Neuronal stem cell (in vitro differentiated cells): ENCODE measurements at regions not wholly inside any gene's neighbourhood (a gene's known extent, or its start where the extent isn't known, plus 50 kb on each side); places are given as distances from the start of the nearest gene placed in this dataset.

Source experiments
- DNase-seq: peaks from one replicate; pipeline ENCODE4 v3.0.0-alpha.2; 2013; ENCODE audit warnings: low spot score
- H2AFZ ChIP-seq: one replicate; pipeline ENCODE4 v1.6.1; 2013; ENCODE audit warnings: mild to moderate bottlenecking, low read length, inconsistent platforms
- H2AK5ac ChIP-seq: 2 replicates; pipeline ENCODE4 v1.6.1; 2013; ENCODE audit warnings: low read depth, mild to moderate bottlenecking, inconsistent platforms, low read length, moderate library complexity, mixed read lengths
- H2BK120ac ChIP-seq: 2 replicates; pipeline ENCODE4 v1.6.1; 2013; ENCODE audit warnings: low read depth, mild to moderate bottlenecking, inconsistent platforms, low read length, moderate library complexity, mixed read lengths
- H2BK12ac ChIP-seq: one replicate; pipeline ENCODE4 v1.6.1; 2013; ENCODE audit warnings: low read length, inconsistent platforms
- H2BK15ac ChIP-seq: 2 replicates; pipeline ENCODE4 v1.6.1; 2013; ENCODE audit warnings: mild to moderate bottlenecking, low read length, inconsistent platforms, mixed read lengths
- H2BK5ac ChIP-seq: one replicate; pipeline ENCODE4 v1.6.1; 2013; ENCODE audit warnings: inconsistent platforms, mild to moderate bottlenecking, low read length, moderate library complexity
- H3K14ac ChIP-seq: one replicate; pipeline ENCODE4 v1.6.1; 2013; ENCODE audit warnings: low read length, inconsistent platforms
- H3K18ac ChIP-seq: 2 replicates; pipeline ENCODE4 v1.6.1; 2013; ENCODE audit warnings: low read length, inconsistent platforms
- H3K23ac ChIP-seq: 2 replicates; pipeline ENCODE4 v1.6.1; 2013; ENCODE audit warnings: low read depth, mild to moderate bottlenecking, mixed read lengths, low read length, inconsistent platforms; ENCODE audit not compliant: poor library complexity
- H3K27ac ChIP-seq: replicated peaks from 3 replicates; pipeline ENCODE4 v1.5.1; 2013; ENCODE audit warnings: low read length, inconsistent platforms
- H3K27me3 ChIP-seq, 3 experiments: 2 replicates each; pipeline ENCODE4 v1.6.1; 2013; ENCODE audit warnings: low read length in 3 of 3, mild to moderate bottlenecking in 2 of 3, inconsistent platforms in 1 of 3, low read depth in 1 of 3, mixed read lengths in 1 of 3, moderate library complexity in 1 of 3; ENCODE audit not compliant: control insufficient read depth in 3 of 3, insufficient read depth in 3 of 3
- H3K36me3 ChIP-seq, 2 donors: replicated peaks in 1 of 2; 2 replicates each; pipeline ENCODE4 v1.6.1; 2013; ENCODE audit warnings: low read length in 2 of 2; ENCODE audit not compliant: control insufficient read depth in 2 of 2, insufficient read depth in 2 of 2
- H3K4ac ChIP-seq: 2 replicates; pipeline ENCODE4 v1.6.1; 2013; ENCODE audit warnings: inconsistent platforms, mild to moderate bottlenecking, low read length, moderate library complexity
- H3K4me1 ChIP-seq, 2 donors: 1 replicate in 1 of 2; 2 replicates in 1 of 2; pipeline ENCODE4 v1.6.1; 2013; ENCODE audit warnings: low read length in 2 of 2, low read depth in 1 of 2; ENCODE audit not compliant: control insufficient read depth in 2 of 2, insufficient read depth in 1 of 2
- H3K4me2 ChIP-seq: one replicate; pipeline ENCODE4 v1.6.1; 2013; ENCODE audit warnings: mild to moderate bottlenecking, low read length, inconsistent platforms; ENCODE audit not compliant: insufficient read depth, poor library complexity, severe bottlenecking
- H3K4me3 ChIP-seq, 2 donors: 2 replicates each; pipeline ENCODE4 v1.5.1; 2013; ENCODE audit warnings: low read length in 2 of 2, mild to moderate bottlenecking in 2 of 2, inconsistent platforms in 1 of 2, moderate library complexity in 1 of 2
- H3K79me1 ChIP-seq: one replicate; pipeline ENCODE4 v1.6.1; 2013; ENCODE audit warnings: low read depth, mild to moderate bottlenecking, inconsistent platforms, low read length, moderate library complexity
- H3K9ac ChIP-seq: one replicate; pipeline ENCODE4 v1.6.1; 2013; ENCODE audit warnings: mild to moderate bottlenecking, low read depth, low read length, inconsistent platforms; ENCODE audit not compliant: poor library complexity
- H3K9me3 ChIP-seq, 2 donors: replicated peaks in 1 of 2; 2 replicates each; pipeline versions ENCODE3 to v1.6.1; 2013; ENCODE audit warnings: low read length in 2 of 2, mild to moderate bottlenecking in 2 of 2, inconsistent platforms in 1 of 2, low read depth in 1 of 2, mixed read lengths in 1 of 2, moderate library complexity in 1 of 2; ENCODE audit not compliant: control insufficient read depth in 2 of 2, insufficient read depth in 1 of 2
- H4K8ac ChIP-seq: one replicate; pipeline ENCODE4 v1.6.1; 2013; ENCODE audit warnings: low read depth, mild to moderate bottlenecking, inconsistent platforms, low read length, moderate library complexity
- H4K91ac ChIP-seq: one replicate; pipeline ENCODE4 v1.6.1; 2013; ENCODE audit warnings: low read length, low read depth, mild to moderate bottlenecking, inconsistent platforms; ENCODE audit not compliant: poor library complexity
- WGBS, 2 donors: extraction: QIAGEN DNeasy Blood & Tissue Kit; methylation state at CpG; one replicate each; pipeline ENCODE4 v1.1.7; 2013; ENCODE audit warnings: missing lambda C conversion rate in 2 of 2, mixed read lengths in 1 of 2; ENCODE audit not compliant: insufficient read length in 2 of 2, insufficient replicate concordance in 1 of 2; ENCODE audit errors: extremely low coverage in 2 of 2; 5-methylcytosine and 5-hydroxymethylcytosine counted together

DNA sequence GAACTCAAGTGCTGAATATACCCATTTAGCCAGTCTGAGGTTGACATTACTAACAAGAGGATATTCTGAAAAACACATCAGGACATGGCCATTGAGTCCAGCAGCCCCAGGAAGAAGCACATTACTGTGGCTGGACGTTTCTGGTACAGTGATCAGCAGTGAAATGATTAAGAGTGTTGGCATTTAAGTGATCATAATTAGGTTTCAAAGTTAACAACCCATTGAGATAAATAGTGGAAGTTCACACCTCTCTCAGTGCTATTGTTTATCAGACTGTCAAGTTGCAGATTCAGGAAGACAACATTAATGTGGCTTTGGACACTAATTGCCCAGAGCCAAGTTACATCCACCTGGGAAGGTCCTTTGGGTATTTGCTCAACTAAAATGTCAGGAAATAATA, 139.5 kb upstream of the GAREM1 start:
- Histone ChIP-seq H3K27ac (no peak overlapping the region), H3K4me2 (no peak overlapping the region), H2AFZ (no peak overlapping the region), H2BK5ac (no peak overlapping the region), H4K91ac (no peak overlapping the region), H2BK15ac (no peak overlapping the region), H2AK5ac (no peak overlapping the region), H3K4me1 (no peaks in the 10 kb centered on the region), H3K27me3 (no peaks in the 10 kb centered on the region), H3K9me3 (no peaks in the 10 kb centered on the region), H3K4ac (no peak overlapping the region), H3K79me1 (no peaks in the 10 kb centered on the region), H3K18ac (no peak overlapping the region), H3K36me3 (no peaks in the 10 kb centered on the region), H3K23ac (no peak overlapping the region), H3K14ac (no peak overlapping the region), H2BK12ac (no peak overlapping the region), H3K9ac (no peak overlapping the region), H2BK120ac (no peak overlapping the region), H4K8ac (no peak overlapping the region), H3K4me3 (no peak overlapping the region)
- no peak for DNase-seq
- WGBS, 2 donors, result no CpG with 5 or more reads among the region's 1 CpG

DNA sequence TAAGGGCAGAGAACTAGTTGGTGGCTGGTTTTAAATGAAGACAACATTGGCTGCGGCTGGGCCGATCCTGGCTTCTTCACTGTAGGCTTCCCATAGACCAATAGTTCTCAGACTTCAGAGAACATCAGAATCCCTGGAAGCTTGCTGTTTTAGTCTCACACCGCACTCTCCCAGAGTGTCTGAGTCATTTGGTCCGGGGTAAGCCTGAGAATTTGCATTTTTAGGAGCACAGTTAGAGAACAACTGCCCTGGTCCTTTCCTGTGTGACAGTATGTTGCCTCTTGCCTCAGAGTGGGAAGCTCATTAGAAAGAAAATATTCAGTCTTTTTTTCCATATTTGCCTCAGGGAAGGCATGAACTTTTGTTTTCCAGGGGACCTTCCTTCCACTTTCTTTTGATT, 137.1 kb upstream of the GAREM1 start:
- WGBS, 2 donors, result no CpG with 5 or more reads among the region's 4 CpGs
- H2BK12ac ChIP-seq, result no peak overlapping the region

DNA sequence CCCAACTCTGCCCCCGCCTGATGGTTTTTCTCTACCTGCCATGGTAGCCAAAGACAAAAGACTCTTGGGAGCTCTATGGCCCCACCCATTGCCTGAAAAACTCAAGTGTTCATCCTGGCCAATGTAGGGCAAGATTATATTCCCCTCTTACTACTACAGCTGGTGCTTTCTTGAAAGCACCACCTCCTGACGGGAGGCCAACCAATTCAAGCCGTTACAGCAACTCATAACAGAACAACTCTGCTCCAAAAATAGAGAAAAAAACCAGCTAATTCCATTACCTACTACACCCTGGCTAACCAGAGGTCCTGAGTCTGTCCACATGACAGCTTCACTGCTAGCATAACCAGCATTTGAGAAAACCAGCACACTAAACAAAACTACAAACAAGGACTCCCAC, 127.5 kb upstream of the GAREM1 start:
- Histone ChIP-seq H3K23ac (no peak overlapping the region), H2BK15ac (no peak overlapping the region), H4K91ac (no peak overlapping the region), H3K14ac (no peak overlapping the region), H2AK5ac (no peak overlapping the region), H3K18ac (no peak overlapping the region), H2BK120ac (no peak overlapping the region), H2AFZ (no peak overlapping the region), H3K9me3 (no peaks in the 10 kb centered on the region), H3K27ac (no peak overlapping the region), H3K9ac (no peak overlapping the region), H4K8ac (no peak overlapping the region), H2BK12ac (no peak overlapping the region), H3K4me1 (no peaks in the 10 kb centered on the region), H3K27me3 (no peaks in the 10 kb centered on the region), H3K4ac (no peak overlapping the region), H3K4me3 (no peak overlapping the region), H3K4me2 (no peak overlapping the region), H2BK5ac (no peak overlapping the region), H3K79me1 (no peaks in the 10 kb centered on the region), H3K36me3 (no peaks in the 10 kb centered on the region)
- no CpG with 5 or more reads among the region's 3 CpGs for WGBS, 2 donors
- DNase-seq, result no peak

More for the DNA sequence above, 137.1 kb upstream of the GAREM1 start:
- no peaks in the 10 kb centered on the region for H3K4me1 ChIP-seq
- H3K23ac ChIP-seq, result no peak overlapping the region
- H3K18ac ChIP-seq, result no peak overlapping the region
- no peaks in the 10 kb centered on the region for H3K79me1 ChIP-seq
- no peak overlapping the region for H3K4ac ChIP-seq
- no peaks in the 10 kb centered on the region for H3K27me3 ChIP-seq
- H3K4me3 ChIP-seq, result no peak overlapping the region
- H2BK120ac ChIP-seq, result no peak overlapping the region
- no peak overlapping the region for H2AK5ac ChIP-seq
- no peak overlapping the region for H2BK5ac ChIP-seq
- H2BK15ac ChIP-seq, result no peak overlapping the region
- no peak overlapping the region for H4K8ac ChIP-seq
- H3K27ac ChIP-seq, result no peak overlapping the region
- no peak overlapping the region for H3K9ac ChIP-seq
- H4K91ac ChIP-seq, result no peak overlapping the region
- no peak overlapping the region for H3K4me2 ChIP-seq
- no peak overlapping the region for H2AFZ ChIP-seq
- DNase-seq, result no peak
- no peaks in the 10 kb centered on the region for H3K9me3 ChIP-seq
- H3K36me3 ChIP-seq, result no peaks in the 10 kb centered on the region
- no peak overlapping the region for H3K14ac ChIP-seq

DNA sequence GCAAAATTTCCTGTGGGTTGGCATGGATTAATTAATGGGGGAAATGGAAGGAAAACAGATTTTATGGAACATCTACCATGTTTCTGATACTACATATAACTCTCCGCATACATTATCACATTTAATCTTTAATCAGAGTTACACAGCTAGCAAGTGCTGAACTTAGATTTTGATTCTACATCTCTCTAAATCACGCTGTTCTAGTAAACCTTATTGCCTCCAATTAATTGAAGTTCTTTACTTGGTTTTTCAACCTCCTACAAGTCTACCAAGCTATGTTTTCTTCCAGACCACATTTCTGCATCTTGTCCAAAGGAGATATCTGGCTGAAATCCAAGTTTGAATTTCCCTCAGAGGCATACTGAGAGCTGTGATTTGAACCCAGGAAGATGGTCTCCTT, 125.8 kb upstream of the GAREM1 start:
- Histone ChIP-seq H2BK12ac (no peak overlapping the region), H3K36me3 (no peaks in the 10 kb centered on the region), H3K27ac (no peak overlapping the region), H3K14ac (no peak overlapping the region), H2AK5ac (no peak overlapping the region), H2AFZ (no peak overlapping the region), H2BK5ac (no peak overlapping the region), H3K18ac (no peak overlapping the region), H3K4me2 (no peak overlapping the region), H3K4ac (no peak overlapping the region), H3K23ac (no peak overlapping the region), H3K4me1 (no peaks in the 10 kb centered on the region), H3K4me3 (no peak overlapping the region), H2BK15ac (no peak overlapping the region), H4K91ac (no peak overlapping the region), H4K8ac (no peak overlapping the region), H3K79me1 (no peaks in the 10 kb centered on the region), H3K9ac (no peak overlapping the region), H2BK120ac (no peak overlapping the region), H3K27me3 (no peaks in the 10 kb centered on the region), H3K9me3 (no peaks in the 10 kb centered on the region)
- whole genome bisulfite sequencing, 2 donors, result no CpG with 5 or more reads among the region's 2 CpGs
- DNase-seq, result no peak
